ENCODE measurements at regions not wholly inside any gene's neighbourhood (a gene's known extent, or its start where the extent isn't known, plus 50 kb on each side); places are given as distances from the start of the nearest gene placed in this dataset.
"Not testable (repeated sequence)": the region's sequence is repeated elsewhere in the genome, so short reads cannot be mapped to it uniquely, and the experiment has no call there.

- H3K4me3 ChIP-seq (ENCODE audit: low read length) = no peak overlapping the region
- TF ChIP-seq EZH2 (IDR thresholded peaks at IDR 0.05; ENCODE audit: low read length, unreplicated experiment) = no peak
Observed at GRCh38 chr22:11253000-11253511, 4274.9 kb upstream of the OR11H1 start.

GRCh38 chr22:11270981-11271380 lies 4257.0 kb upstream of the OR11H1 start:
- H3K9me2 ChIP-seq (replicated peaks; ENCODE audit: low read length); H3K9me3 ChIP-seq (ENCODE audit: low read length); H3K36me3 ChIP-seq (ENCODE audit: low read depth, low read length); H2AFZ ChIP-seq (ENCODE audit: low read length); BruUV-seq (replicated peaks); DNase-seq; H3K9ac ChIP-seq (ENCODE audit: low read length); H3K4me1 ChIP-seq (ENCODE audit: insufficient read depth, low read length); H3K27me3 ChIP-seq (ENCODE audit: low read length); H3K79me2 ChIP-seq (ENCODE audit: low read length); H4K20me1 ChIP-seq (ENCODE audit: low read length); H3K4me3 ChIP-seq (ENCODE audit: low read length); CTCF ChIA-PET; H3K4me2 ChIP-seq (ENCODE audit: low read length); H3F3A ChIP-seq (ENCODE audit: low read length, unreplicated experiment); POLR2A ChIA-PET (ENCODE audit: unreplicated experiment); ATAC-seq; H3K27ac ChIP-seq (ENCODE audit: low read length); intact Hi-C loops (cut with micrococcal nuclease): not testable (repeated sequence)

More at GRCh38 chr22:11253000-11253511, 4274.9 kb upstream of the OR11H1 start:
- BruUV-seq (replicated peaks) = no TSS peak
- Histone ChIP-seq H2AFZ (ENCODE audit: low read length) (no peak overlapping the region), H3K4me2 (ENCODE audit: low read length) (no peak overlapping the region), H3K9me3 (ENCODE audit: low read length) (no peaks in the 10 kb centered on the region), H3K4me1 (ENCODE audit: insufficient read depth, low read length) (no peaks in the 10 kb centered on the region), H3F3A (ENCODE audit: low read length, unreplicated experiment) (no peaks in the 10 kb centered on the region), H3K9me2 (replicated peaks; ENCODE audit: low read length) (no peaks in the 10 kb centered on the region), H3K9ac (ENCODE audit: low read length) (no peak overlapping the region), H3K27me3 (ENCODE audit: low read length) (no peaks in the 10 kb centered on the region), H4K20me1 (ENCODE audit: low read length) (no peaks in the 10 kb centered on the region), H3K27ac (ENCODE audit: low read length) (no peak overlapping the region), H3K36me3 (ENCODE audit: low read depth, low read length) (no peaks in the 10 kb centered on the region), H3K79me2 (ENCODE audit: low read length) (no peaks in the 10 kb centered on the region)
- intact Hi-C loops (cut with micrococcal nuclease) = no loop called here
- ChIA-PET POLR2A (ENCODE audit: unreplicated experiment) (no interaction called here), CTCF (no interaction called here)
- no peak for ATAC-seq
- DNase-seq = peak; percentile 1

GRCh38 chr22:11285116-11285838 lies 4242.7 kb upstream of the OR11H1 start:
- Histone ChIP-seq H3K4me2 (ENCODE audit: low read length) (peak overlapping the region; percentile 37; the same call in 1 of the 2 replicates), H2AFZ (ENCODE audit: low read length) (0 out of 2 replicates have a peak overlapping the region, but pooled peaks have one; percentile 48)
- H3K9ac ChIP-seq (ENCODE audit: low read length); CTCF ChIA-PET; H3K9me3 ChIP-seq (ENCODE audit: low read length); H3K79me2 ChIP-seq (ENCODE audit: low read length); intact Hi-C loops (cut with micrococcal nuclease); BruUV-seq (replicated peaks); H3K27me3 ChIP-seq (ENCODE audit: low read length); H3K4me1 ChIP-seq (ENCODE audit: insufficient read depth, low read length); H4K20me1 ChIP-seq (ENCODE audit: low read length); H3K27ac ChIP-seq (ENCODE audit: low read length); H3K9me2 ChIP-seq (replicated peaks; ENCODE audit: low read length); H3F3A ChIP-seq (ENCODE audit: low read length, unreplicated experiment); H3K36me3 ChIP-seq (ENCODE audit: low read depth, low read length); POLR2A ChIA-PET (ENCODE audit: unreplicated experiment); H3K4me3 ChIP-seq (ENCODE audit: low read length): not testable (repeated sequence)
- TF ChIP-seq CTCF (conservative IDR thresholded peaks at IDR 0.05; ENCODE audit: low read depth, low read length) = peak; percentile 52
- ATAC-seq (peak; percentile 49; the same call in 1 of the 2 replicates), DNase-seq (peak; percentile 33)

GRCh38 chr22:11285839-11286205 lies 4242.2 kb upstream of the OR11H1 start:
- H3K9ac ChIP-seq (ENCODE audit: low read length) = not testable (repeated sequence)

GRCh38 chr22:11288246-11289220 lies 4239.5 kb upstream of the OR11H1 start:
- DNase-seq; H3K4me3 ChIP-seq (ENCODE audit: low read length); POLR2A ChIA-PET (ENCODE audit: unreplicated experiment); CTCF ChIA-PET; H4K20me1 ChIP-seq (ENCODE audit: low read length); H3K9me3 ChIP-seq (ENCODE audit: low read length); H2AFZ ChIP-seq (ENCODE audit: low read length); H3F3A ChIP-seq (ENCODE audit: low read length, unreplicated experiment); H3K36me3 ChIP-seq (ENCODE audit: low read depth, low read length); ATAC-seq; H3K79me2 ChIP-seq (ENCODE audit: low read length); H3K9ac ChIP-seq (ENCODE audit: low read length); H3K9me2 ChIP-seq (replicated peaks; ENCODE audit: low read length); H3K27me3 ChIP-seq (ENCODE audit: low read length); H3K4me2 ChIP-seq (ENCODE audit: low read length); intact Hi-C loops (cut with micrococcal nuclease); BruUV-seq (replicated peaks); H3K4me1 ChIP-seq (ENCODE audit: insufficient read depth, low read length); H3K27ac ChIP-seq (ENCODE audit: low read length): not testable (repeated sequence)

More at GRCh38 chr22:11285839-11286205, 4242.2 kb upstream of the OR11H1 start:
- H3K27ac ChIP-seq (ENCODE audit: low read length); BruUV-seq (replicated peaks); intact Hi-C loops (cut with micrococcal nuclease); H3K79me2 ChIP-seq (ENCODE audit: low read length); H3K27me3 ChIP-seq (ENCODE audit: low read length); H3K36me3 ChIP-seq (ENCODE audit: low read depth, low read length); H3K9me3 ChIP-seq (ENCODE audit: low read length); CTCF ChIA-PET; ATAC-seq; H3K9me2 ChIP-seq (replicated peaks; ENCODE audit: low read length); POLR2A ChIA-PET (ENCODE audit: unreplicated experiment); DNase-seq; H2AFZ ChIP-seq (ENCODE audit: low read length); H3K4me1 ChIP-seq (ENCODE audit: insufficient read depth, low read length); H3F3A ChIP-seq (ENCODE audit: low read length, unreplicated experiment); H4K20me1 ChIP-seq (ENCODE audit: low read length); H3K4me3 ChIP-seq (ENCODE audit: low read length): not testable (repeated sequence)
- peak overlapping the region; percentile 37; the same call in 1 of the 2 replicates for H3K4me2 ChIP-seq (ENCODE audit: low read length)
